Gastroesophageal sphincter (tissue), 3 donors: ENCODE measurements at regions not wholly inside any gene's neighbourhood (a gene's known extent, or its start where the extent isn't known, plus 50 kb on each side); places are given as distances from the start of the nearest gene placed in this dataset.

Experiments
- POLR2A ChIP-seq, 2 donors: fragments of 450-650 bp; IDR thresholded peaks; one replicate each; pipeline ENCODE4 v1.6.1; 2017; ENCODE audit warnings: antibody characterized with exemption in 2 of 2, mild to moderate bottlenecking in 2 of 2, moderate library complexity in 1 of 2
- POLR2AphosphoS5 ChIP-seq: sonication (generic); formaldehyde crosslinking; IDR thresholded peaks from one replicate; pipeline ENCODE4 v1.6.1; 2017; ENCODE audit warnings: antibody characterized with exemption
- TF ChIP-seq, protein P1 (sequence below), 4 experiments: fragments of 200-600 bp in 2 of 4; fragments of 450-650 bp in 2 of 4; sonication (generic) in 1 of 4; IDR thresholded peaks; one replicate each; pipeline ENCODE4 v1.5.1; 2017 to 2019; ENCODE audit warnings: antibody characterized with exemption in 4 of 4, mild to moderate bottlenecking in 2 of 4, moderate library complexity in 2 of 4

DNA sequence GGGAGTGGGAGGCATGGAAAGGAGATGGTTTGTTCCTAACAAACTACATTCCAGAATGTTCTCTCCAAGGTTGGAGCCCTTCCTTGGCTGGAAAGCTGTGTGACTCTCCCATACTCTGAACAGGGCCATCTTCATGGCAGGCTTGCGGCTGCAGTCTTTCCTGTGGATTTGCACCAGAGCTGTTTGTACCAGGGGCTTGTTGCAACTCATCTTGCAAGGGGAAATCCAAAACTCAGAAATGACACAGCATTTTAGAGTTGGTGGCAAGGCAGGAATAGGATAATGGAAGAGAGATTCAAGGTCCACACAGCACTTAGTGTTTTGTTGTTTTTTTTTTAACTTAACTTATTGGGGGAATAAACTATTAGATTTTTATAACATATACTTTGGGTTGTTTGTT lies 73.7 kb upstream of the ZNF516 start:
- TF ChIP-seq, protein P1, sequence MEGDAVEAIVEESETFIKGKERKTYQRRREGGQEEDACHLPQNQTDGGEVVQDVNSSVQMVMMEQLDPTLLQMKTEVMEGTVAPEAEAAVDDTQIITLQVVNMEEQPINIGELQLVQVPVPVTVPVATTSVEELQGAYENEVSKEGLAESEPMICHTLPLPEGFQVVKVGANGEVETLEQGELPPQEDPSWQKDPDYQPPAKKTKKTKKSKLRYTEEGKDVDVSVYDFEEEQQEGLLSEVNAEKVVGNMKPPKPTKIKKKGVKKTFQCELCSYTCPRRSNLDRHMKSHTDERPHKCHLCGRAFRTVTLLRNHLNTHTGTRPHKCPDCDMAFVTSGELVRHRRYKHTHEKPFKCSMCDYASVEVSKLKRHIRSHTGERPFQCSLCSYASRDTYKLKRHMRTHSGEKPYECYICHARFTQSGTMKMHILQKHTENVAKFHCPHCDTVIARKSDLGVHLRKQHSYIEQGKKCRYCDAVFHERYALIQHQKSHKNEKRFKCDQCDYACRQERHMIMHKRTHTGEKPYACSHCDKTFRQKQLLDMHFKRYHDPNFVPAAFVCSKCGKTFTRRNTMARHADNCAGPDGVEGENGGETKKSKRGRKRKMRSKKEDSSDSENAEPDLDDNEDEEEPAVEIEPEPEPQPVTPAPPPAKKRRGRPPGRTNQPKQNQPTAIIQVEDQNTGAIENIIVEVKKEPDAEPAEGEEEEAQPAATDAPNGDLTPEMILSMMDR (IDR thresholded peaks at IDR 0.05): no peak
- TF ChIP-seq POLR2A (IDR thresholded peaks at IDR 0.05) (no peak), POLR2AphosphoS5 (no peak)
